SK-N-SH treated with all-trans-retinoic acid at 6 μM for 48 hours (cell line): ENCODE measurements at regions not wholly inside any gene's neighbourhood (a gene's known extent, or its start where the extent isn't known, plus 50 kb on each side); places are given as distances from the start of the nearest gene placed in this dataset.

Source experiments
- ATAC-seq: fragments of 200-7000 bp; cut with Tn5 transposase; 3 replicates; pipeline ENCODE4 v1.9.1; 2020; ENCODE audit warnings: mild to moderate bottlenecking, moderate library complexity
- ARNTL ChIP-seq: fragments of 450-650 bp; formaldehyde crosslinking; IDR thresholded peaks from 2 replicates; pipeline ENCODE4 v1.5.0; 2020; ENCODE audit warnings: low read depth, mild to moderate bottlenecking, moderate library complexity, borderline replicate concordance
- BACH2 ChIP-seq: fragments of 250-450 bp; sonication (Bioruptor Pico); IDR thresholded peaks from 2 replicates; pipeline ENCODE4 v1.9.0; 2021; ENCODE audit warnings: mild to moderate bottlenecking, borderline replicate concordance
- CREB5 ChIP-seq: fragments of 250-450 bp; sonication (Bioruptor Pico); IDR thresholded peaks from 2 replicates; pipeline ENCODE4 v1.5.1; 2020; ENCODE audit warnings: low read depth, mild to moderate bottlenecking, moderate library complexity
- CSDC2 ChIP-seq: fragments of 250-450 bp; sonication (Bioruptor Pico); IDR thresholded peaks from 2 replicates; pipeline ENCODE4 v1.5.0; 2020; ENCODE audit warnings: mild to moderate bottlenecking, moderate library complexity
- CSRNP3 ChIP-seq: fragments of 250-450 bp; sonication (Bioruptor Pico); IDR thresholded peaks from 2 replicates; pipeline ENCODE4 v1.5.1; 2021; ENCODE audit warnings: mild to moderate bottlenecking, moderate library complexity
- ESRRG ChIP-seq: fragments of 250-450 bp; sonication (Bioruptor Pico); IDR thresholded peaks from 2 replicates; pipeline ENCODE4 v1.6.1; 2021; ENCODE audit warnings: mild to moderate bottlenecking
- GLIS3 ChIP-seq: fragments of 250-450 bp; sonication (Bioruptor Pico); IDR thresholded peaks from 2 replicates; pipeline ENCODE4 v1.5.0; 2020; ENCODE audit warnings: mild to moderate bottlenecking, moderate library complexity
- ISL1 ChIP-seq: fragments of 250-450 bp; sonication (Bioruptor Pico); IDR thresholded peaks from 2 replicates; pipeline ENCODE4 v2.1.2; 2022; ENCODE audit warnings: mild to moderate bottlenecking, moderate library complexity
- OSR1 ChIP-seq: fragments of 250-450 bp; sonication (Bioruptor Pico); IDR thresholded peaks from 2 replicates; pipeline ENCODE4 v1.8.0; 2022; ENCODE audit warnings: moderate library complexity, mild to moderate bottlenecking, inconsistent platforms
- PATZ1 ChIP-seq: fragments of 250-450 bp; sonication (Bioruptor Pico); IDR thresholded peaks from 2 replicates; pipeline ENCODE4 v1.8.0; 2020; ENCODE audit warnings: mild to moderate bottlenecking, moderate library complexity, borderline replicate concordance
- POU6F1 ChIP-seq: fragments of 250-450 bp; sonication (Bioruptor Pico); IDR thresholded peaks from 2 replicates; pipeline ENCODE4 v1.8.0; 2021; ENCODE audit warnings: low read depth, mild to moderate bottlenecking, moderate library complexity, borderline replicate concordance
- RARB ChIP-seq: fragments of 250-450 bp; sonication (Bioruptor Pico); IDR thresholded peaks from 2 replicates; pipeline ENCODE4 v1.8.0; 2021; ENCODE audit warnings: mild to moderate bottlenecking, moderate library complexity
- SNAI2 ChIP-seq: fragments of 250-450 bp; sonication (Bioruptor Pico); IDR thresholded peaks from 2 replicates; pipeline ENCODE4 v1.5.0; 2020; ENCODE audit warnings: mild to moderate bottlenecking, moderate library complexity
- TCF4 ChIP-seq: fragments of 250-450 bp; sonication (Bioruptor Pico); IDR thresholded peaks from 2 replicates; pipeline ENCODE4 v1.8.0; 2021; ENCODE audit warnings: mild to moderate bottlenecking, moderate library complexity, borderline replicate concordance
- TOX ChIP-seq: fragments of 250-450 bp; sonication (Bioruptor Pico); IDR thresholded peaks from 2 replicates; pipeline ENCODE4 v1.8.0; 2021; ENCODE audit warnings: mild to moderate bottlenecking, moderate library complexity, borderline replicate concordance
- TSHZ2 ChIP-seq: fragments of 250-450 bp; sonication (Bioruptor Pico); IDR thresholded peaks from 2 replicates; pipeline ENCODE4 v1.5.0; 2020; ENCODE audit warnings: mild to moderate bottlenecking, moderate library complexity
- ZC3H10 ChIP-seq: fragments of 250-450 bp; sonication (Bioruptor Pico); IDR thresholded peaks from 2 replicates; pipeline ENCODE4 v1.5.1; 2021; ENCODE audit warnings: mild to moderate bottlenecking, moderate library complexity
- ZFP3 ChIP-seq: fragments of 250-450 bp; sonication (Bioruptor Pico); IDR thresholded peaks from 2 replicates; pipeline ENCODE4 v1.5.0; 2020; ENCODE audit warnings: mild to moderate bottlenecking, moderate library complexity
- ZFP30 ChIP-seq: fragments of 450-650 bp; formaldehyde crosslinking; IDR thresholded peaks from 2 replicates; pipeline ENCODE4 v1.5.0; 2022; ENCODE audit warnings: mild to moderate bottlenecking, moderate library complexity
- ZNF565 ChIP-seq: fragments of 450-650 bp; formaldehyde crosslinking; conservative IDR thresholded peaks from 2 replicates; pipeline ENCODE4 v1.5.0; 2020; ENCODE audit warnings: low read depth, mild to moderate bottlenecking, moderate library complexity
- ZNF70 ChIP-seq: fragments of 450-650 bp; formaldehyde crosslinking; IDR thresholded peaks from 2 replicates; pipeline ENCODE4 v1.5.0; 2020; ENCODE audit warnings: mild to moderate bottlenecking, moderate library complexity
- ZNF8 ChIP-seq: fragments of 450-650 bp; formaldehyde crosslinking; IDR thresholded peaks from 2 replicates; pipeline ENCODE4 v1.5.0; 2020; ENCODE audit warnings: mild to moderate bottlenecking, moderate library complexity

- TF ChIP-seq ESRRG (CRISPR knock-in tag), result no peak
- no peak for ATAC-seq
Measured at GRCh38 chr10:21393931-21394330, 131.6 kb downstream of the SKIDA1 start.

- no peak for ATAC-seq
- TF ChIP-seq BACH2 (CRISPR knock-in tag), result no peak
- no peak for TF ChIP-seq CSRNP3 (CRISPR knock-in tag)
- TF ChIP-seq ZNF8 (CRISPR knock-in tag), result no peak
- no peak for TF ChIP-seq ESRRG (CRISPR knock-in tag)
- no peak for TF ChIP-seq ZNF565
- no peak for TF ChIP-seq RARB (CRISPR knock-in tag)
- no peak for TF ChIP-seq ARNTL (CRISPR knock-in tag)
- TF ChIP-seq POU6F1 (CRISPR knock-in tag), result no peak
- TF ChIP-seq ISL1 (CRISPR knock-in tag), result no peak
- TF ChIP-seq ZFP3 (CRISPR knock-in tag), result no peak
- no peak for TF ChIP-seq OSR1 (CRISPR knock-in tag)
- no peak for TF ChIP-seq TOX (CRISPR knock-in tag)
- no peak for TF ChIP-seq ZC3H10 (CRISPR knock-in tag)
- TF ChIP-seq CSDC2, result no peak
- no peak for TF ChIP-seq ZNF70 (CRISPR knock-in tag)
- TF ChIP-seq TCF4 (CRISPR knock-in tag), result no peak
- no peak for TF ChIP-seq PATZ1 (CRISPR knock-in tag)
Measured at GRCh38 chr10:21388589-21388988, 136.9 kb downstream of the SKIDA1 start.

- TF ChIP-seq CSDC2 (no peak), PATZ1 (CRISPR knock-in tag) (no peak), ZFP30 (no peak), OSR1 (CRISPR knock-in tag) (no peak), BACH2 (CRISPR knock-in tag) (no peak), ZC3H10 (CRISPR knock-in tag) (no peak), ZFP3 (CRISPR knock-in tag) (no peak), ZNF565 (no peak), POU6F1 (CRISPR knock-in tag) (no peak), ESRRG (CRISPR knock-in tag) (no peak), ISL1 (CRISPR knock-in tag) (no peak), CREB5 (CRISPR knock-in tag) (no peak), GLIS3 (CRISPR knock-in tag) (no peak), RARB (CRISPR knock-in tag) (no peak), TCF4 (CRISPR knock-in tag) (no peak), SNAI2 (CRISPR knock-in tag) (no peak), TSHZ2 (no peak), CSRNP3 (CRISPR knock-in tag) (no peak), ARNTL (CRISPR knock-in tag) (no peak)
- ATAC-seq, result no peak
Measured at GRCh38 chr10:21387868-21388267, 137.6 kb downstream of the SKIDA1 start.
